ENCODE measurements at regions not wholly inside any gene's neighbourhood (a gene's known extent, or its start where the extent isn't known, plus 50 kb on each side); places are given as distances from the start of the nearest gene placed in this dataset.
"Not testable (repeated sequence)": the region's sequence is repeated elsewhere in the genome, so short reads cannot be mapped to it uniquely, and the experiment has no call there.

DNA sequence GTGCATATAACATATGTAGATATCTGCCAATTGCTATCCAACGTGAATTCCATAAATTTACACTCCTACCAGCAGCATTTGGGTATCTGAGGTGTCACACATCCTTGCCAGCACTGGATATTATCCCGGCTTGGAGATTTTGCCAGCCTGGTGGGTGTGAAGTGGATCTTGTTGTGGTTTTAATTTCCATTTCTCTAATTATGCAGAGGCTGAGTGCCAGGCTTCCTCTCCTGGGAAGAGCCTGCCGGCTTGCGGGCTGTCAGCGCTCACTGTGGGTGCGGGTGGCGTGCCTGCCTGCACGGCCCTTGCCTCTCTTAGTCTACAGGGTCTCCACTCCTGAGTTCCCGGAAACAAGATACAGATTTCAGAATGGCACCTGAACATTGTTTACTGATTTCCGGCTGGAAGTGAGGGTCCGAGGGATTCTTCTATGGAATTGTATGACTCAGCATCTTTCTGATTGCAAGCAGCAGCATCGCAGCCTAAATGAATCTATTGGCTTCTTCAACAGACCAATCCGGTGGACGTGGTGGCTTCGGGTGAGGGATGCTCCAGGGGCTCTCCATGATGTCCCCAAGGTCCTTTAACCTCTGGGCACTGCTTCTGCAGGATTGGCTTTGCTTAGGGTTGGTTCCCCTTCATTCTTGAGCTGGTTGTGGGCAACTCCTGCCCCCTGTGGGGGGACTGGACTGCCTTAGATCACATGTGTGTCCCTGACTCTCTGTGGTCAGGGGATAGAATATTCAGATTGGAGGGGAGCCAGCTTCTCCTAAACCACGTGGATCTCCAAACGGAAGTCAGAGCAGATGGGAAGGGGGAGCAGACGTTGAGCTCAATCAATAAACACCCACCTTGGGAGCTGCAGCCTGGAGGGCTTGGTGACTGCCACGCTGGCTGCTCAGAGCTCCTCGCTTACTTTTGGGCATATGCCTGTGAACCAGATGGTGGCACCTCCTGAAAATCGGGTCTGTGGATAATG lies 58.0 kb upstream of the LRPAP1 start:
- H3K4me1 Mint-ChIP-seq; H3K4me3 Mint-ChIP-seq; ATAC-seq (ENCODE audit: low read depth in 2 of 2); H3K36me3 Mint-ChIP-seq; DNase-seq; H3K27ac Mint-ChIP-seq; H3K9me3 Mint-ChIP-seq: not testable (repeated sequence)
- peaks cover 13 to 24% (median 13%) of the 10 kb centered on the region in 3 donors for H3K27me3 Mint-ChIP-seq

GRCh38 chr4:3589379-3589778 lies 57.2 kb upstream of the LRPAP1 start:
- H3K27me3 Mint-ChIP-seq = peaks cover 8 to 18% (median 13%) of the 10 kb centered on the region in 3 donors
- H3K9me3 Mint-ChIP-seq; DNase-seq; H3K4me1 Mint-ChIP-seq; H3K4me3 Mint-ChIP-seq; H3K27ac Mint-ChIP-seq; H3K36me3 Mint-ChIP-seq; ATAC-seq (ENCODE audit: low read depth in 2 of 2): not testable (repeated sequence)

GRCh38 chr4:3588517-3589194 lies 56.4 kb upstream of the LRPAP1 start:
- peaks cover 5 to 12% (median 11%) of the 10 kb centered on the region in 3 donors for H3K27me3 Mint-ChIP-seq
- ATAC-seq (ENCODE audit: low read depth in 2 of 2); DNase-seq; H3K36me3 Mint-ChIP-seq; H3K4me1 Mint-ChIP-seq; H3K27ac Mint-ChIP-seq; H3K4me3 Mint-ChIP-seq; H3K9me3 Mint-ChIP-seq: not testable (repeated sequence)

- H3K9me3 Mint-ChIP-seq; DNase-seq; ATAC-seq (ENCODE audit: low read depth in 2 of 2); H3K36me3 Mint-ChIP-seq; H3K4me1 Mint-ChIP-seq; H3K4me3 Mint-ChIP-seq; H3K27ac Mint-ChIP-seq: not testable (repeated sequence)
- H3K27me3 Mint-ChIP-seq = peaks cover 12 to 15% (median 13%) of the 10 kb centered on the region in 3 donors
These were observed 54.4 kb upstream of the LRPAP1 start for GRCh38 chr4:3586596-3586995.

DNA sequence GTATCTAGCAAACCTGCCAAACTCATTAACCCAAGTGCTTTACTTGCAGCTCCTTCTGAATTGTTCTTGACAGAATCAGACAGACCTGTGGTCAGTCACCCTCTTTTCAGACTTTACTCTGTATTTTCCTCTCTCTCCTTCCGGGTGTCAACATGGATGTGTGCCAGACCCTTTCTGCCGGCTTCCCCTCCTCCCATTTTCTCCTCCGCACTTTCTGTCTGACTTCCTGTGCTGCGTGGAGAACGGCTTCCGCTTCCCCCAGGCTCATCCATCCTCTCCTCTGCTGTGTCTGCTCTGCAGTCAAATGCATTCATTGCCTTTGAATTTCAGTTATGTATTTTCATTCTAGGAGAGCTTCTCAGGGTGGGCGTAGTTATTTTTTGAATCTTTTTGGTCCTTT lies 53.3 kb upstream of the LRPAP1 start:
- peaks cover 13 to 17% (median 15%) of the 10 kb centered on the region in 3 donors for H3K27me3 Mint-ChIP-seq
- DNase-seq; H3K9me3 Mint-ChIP-seq; H3K4me1 Mint-ChIP-seq; ATAC-seq (ENCODE audit: low read depth in 2 of 2); H3K4me3 Mint-ChIP-seq; H3K36me3 Mint-ChIP-seq; H3K27ac Mint-ChIP-seq: not testable (repeated sequence)

DNA sequence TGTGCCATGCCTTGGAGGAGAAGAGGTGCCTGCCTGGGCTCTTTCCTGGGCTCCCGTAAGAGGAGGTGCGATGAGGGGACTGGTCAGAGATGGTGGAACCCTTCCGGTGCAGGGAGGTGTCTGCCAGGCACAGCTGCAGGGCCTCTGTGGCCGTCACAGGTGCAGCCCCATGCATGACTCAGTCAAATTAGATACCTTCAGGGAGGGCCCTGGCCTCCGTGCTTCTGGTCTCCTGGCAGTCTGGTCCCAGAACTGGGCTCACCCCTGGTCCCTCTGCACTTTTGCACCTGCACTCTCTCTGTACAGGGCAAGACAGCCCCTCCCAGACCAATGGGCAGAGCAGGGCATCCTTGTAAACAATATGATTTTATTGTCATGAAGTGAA lies 49.9 kb upstream of the LRPAP1 start:
- H3K4me1 Mint-ChIP-seq = peaks cover 0 to 4% (median 0%) of the 10 kb centered on the region in 3 donors
- H3K27me3 Mint-ChIP-seq = peaks cover 13 to 36% (median 32%) of the 10 kb centered on the region in 3 donors
- no peak overlapping the region for H3K4me3 Mint-ChIP-seq
- DNase-seq (no peak), ATAC-seq (ENCODE audit: low read depth in 2 of 2) (no peak)
- H3K9me3 Mint-ChIP-seq = peaks cover 0 to 12% (median 1%) of the 10 kb centered on the region in 7 donors
- H3K27ac Mint-ChIP-seq = no peak overlapping the region
- no peaks in the 10 kb centered on the region for H3K36me3 Mint-ChIP-seq
